Caki2 (cell line): ENCODE measurements at regions not wholly inside any gene's neighbourhood (a gene's known extent, or its start where the extent isn't known, plus 50 kb on each side); places are given as distances from the start of the nearest gene placed in this dataset.
"Not testable (repeated sequence)": the region's sequence is repeated elsewhere in the genome, so short reads cannot be mapped to it uniquely, and the experiment has no call there.

Experiments
- DNase-seq: peaks from one replicate; pipeline ENCODE4 v3.0.0-alpha.2; 2015; ENCODE audit warnings: low read depth
- in situ Hi-C: cut with HindIII; loops from 2 replicates; pipeline ENCODE4 v1.10.0; 2016; ENCODE audit warnings: low sequenced_read_pairs, low pct_unique_long_range_greater_than_20kb, mixed read lengths

- in situ Hi-C loops: no loop called here
- DNase-seq: no peak
These were observed 381.2 kb downstream of the GBE1 start for GRCh38 chr3:81380234-81380633.

- DNase-seq: no peak
- in situ Hi-C loops: no loop called here
These were observed 382.7 kb downstream of the GBE1 start for GRCh38 chr3:81378552-81379293.

DNA sequence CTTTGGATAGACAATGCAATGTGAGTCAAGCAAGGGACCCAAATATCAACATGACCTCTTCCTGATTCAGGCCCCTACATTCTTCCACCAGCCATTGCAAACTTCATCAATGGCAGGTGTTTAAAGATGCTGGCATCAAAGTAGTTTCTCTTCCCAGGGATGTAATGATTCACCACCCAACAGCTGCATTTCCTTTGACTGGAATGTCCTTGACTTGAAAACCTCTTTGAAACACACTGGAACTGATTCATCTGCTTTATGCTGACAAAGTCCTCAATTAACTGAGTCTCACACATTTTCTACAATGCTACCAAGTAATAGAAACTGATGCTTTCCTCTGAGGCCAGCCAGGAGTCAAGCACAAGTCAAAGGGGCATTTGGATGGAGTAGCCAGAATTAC is 385.5 kb downstream of the GBE1 start:
- no peak for DNase-seq
- in situ Hi-C loops: no loop called here

DNA sequence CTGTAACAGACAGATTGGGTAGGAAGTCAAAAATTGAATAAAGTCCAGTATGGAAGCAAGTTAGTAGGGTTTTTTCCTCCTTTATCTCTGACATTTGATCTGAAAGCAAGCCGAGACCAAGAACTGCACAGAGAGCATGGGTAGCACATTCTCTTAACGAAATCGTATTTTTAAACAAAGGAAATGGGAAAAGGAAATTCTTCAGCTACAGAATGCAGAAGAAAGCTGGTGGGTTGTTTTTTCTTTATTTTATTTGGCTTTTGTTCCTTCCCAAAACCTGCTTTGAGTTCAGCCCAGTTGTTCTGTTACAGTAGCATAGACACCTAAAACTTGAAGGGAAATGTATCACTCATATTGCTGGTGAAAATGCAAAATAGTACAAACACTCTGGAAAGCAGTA is 397.0 kb downstream of the GBE1 start:
- in situ Hi-C loops: no loop called here
- DNase-seq: no peak

- in situ Hi-C loops: no loop called here
- DNase-seq: no peak
These were observed 397.6 kb downstream of the GBE1 start for GRCh38 chr3:81363816-81364215.

DNA sequence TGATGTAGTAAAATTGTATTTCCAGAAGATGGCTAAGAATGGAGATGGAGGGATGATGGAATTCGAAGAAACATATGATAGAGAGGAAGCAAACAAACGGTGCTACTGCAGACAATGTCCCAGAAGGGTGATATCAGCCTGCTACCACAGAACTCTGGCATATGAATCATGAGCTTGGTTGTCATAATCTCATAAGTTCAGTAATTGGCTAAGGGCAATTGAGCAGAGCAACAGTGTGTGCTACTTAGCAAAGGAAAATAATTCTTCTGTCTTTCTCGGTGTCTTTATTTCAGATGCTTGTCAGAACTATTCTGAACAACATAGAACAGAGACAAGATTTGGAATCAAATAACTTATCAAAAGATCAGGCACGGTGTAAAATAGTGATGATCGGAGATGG is 407.3 kb downstream of the GBE1 start:
- in situ Hi-C loops: no loop called here
- no peak for DNase-seq

- in situ Hi-C loops: no loop called here
- peak; percentile 15 for DNase-seq
These were observed 408.6 kb downstream of the GBE1 start for GRCh38 chr3:81352867-81353266.

GRCh38 chr3:81349816-81350340 is 411.6 kb downstream of the GBE1 start:
- no peak for DNase-seq
- in situ Hi-C loops: no loop called here

DNA sequence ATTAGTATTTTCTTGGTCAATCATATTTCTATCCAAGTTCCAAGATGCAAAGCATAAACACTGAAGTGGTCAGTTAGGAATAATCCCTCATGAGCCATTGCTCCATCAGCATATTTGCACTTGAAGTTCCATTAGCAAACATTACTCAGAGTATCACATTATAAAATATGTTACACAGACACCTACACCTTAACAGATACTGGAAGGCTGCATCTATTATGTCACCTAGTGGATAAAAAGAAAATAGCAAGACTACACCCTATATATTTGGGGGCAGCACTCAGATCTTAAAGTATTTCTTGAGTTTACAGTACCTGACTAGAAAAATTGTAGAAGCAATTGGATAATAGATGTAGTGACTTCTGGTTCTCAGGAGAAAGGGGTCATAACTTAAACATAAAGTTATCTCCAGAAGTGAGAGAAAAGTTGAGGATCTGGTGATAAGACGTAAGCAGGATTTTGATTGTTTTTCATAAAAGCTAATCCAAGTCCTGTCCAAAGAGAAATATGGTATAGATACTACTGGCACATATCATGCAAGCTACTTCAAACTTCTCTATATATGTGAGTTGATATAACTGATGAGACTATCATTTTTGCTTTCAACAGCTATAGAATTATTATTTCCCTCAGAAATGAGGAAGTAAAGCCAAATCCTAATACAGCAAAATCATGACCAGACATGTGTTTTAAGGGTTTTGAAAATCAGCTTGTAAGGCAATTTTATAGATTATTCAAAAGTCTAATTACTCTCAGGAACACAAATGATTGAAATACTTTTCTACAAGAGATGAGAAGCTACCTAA is 422.2 kb downstream of the GBE1 start:
- in situ Hi-C loops: no loop called here
- peak; percentile 14 for DNase-seq

DNA sequence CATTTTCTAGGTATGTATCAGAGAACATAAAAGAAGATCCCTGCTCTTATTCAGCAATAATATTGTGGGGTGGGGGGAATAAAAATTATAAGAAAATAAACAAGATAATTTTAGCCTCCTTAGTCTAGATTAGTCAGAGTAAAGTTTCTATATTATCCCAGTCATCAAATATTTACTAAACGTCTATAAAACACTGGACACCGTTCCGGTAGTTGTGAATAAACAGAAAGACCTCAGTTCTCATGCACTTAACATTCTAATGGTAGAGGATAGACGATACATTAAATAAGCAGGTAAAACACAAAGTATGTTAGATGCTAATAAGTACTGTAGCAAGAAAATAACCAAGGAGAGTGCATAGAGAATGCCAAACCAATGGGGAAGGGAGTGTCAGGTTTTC is 425.0 kb downstream of the GBE1 start:
- in situ Hi-C loops: no loop called here
- DNase-seq: no peak

- DNase-seq, in situ Hi-C loops: not testable (repeated sequence)
These were observed 431.6 kb downstream of the GBE1 start for GRCh38 chr3:81329835-81330234.

- no peak for DNase-seq
- in situ Hi-C loops: no loop called here
These were observed 435.2 kb downstream of the GBE1 start for GRCh38 chr3:81326245-81326644.

- in situ Hi-C loops: no loop called here
- no peak for DNase-seq
These were observed 440.6 kb downstream of the GBE1 start for GRCh38 chr3:81320862-81321261.

DNA sequence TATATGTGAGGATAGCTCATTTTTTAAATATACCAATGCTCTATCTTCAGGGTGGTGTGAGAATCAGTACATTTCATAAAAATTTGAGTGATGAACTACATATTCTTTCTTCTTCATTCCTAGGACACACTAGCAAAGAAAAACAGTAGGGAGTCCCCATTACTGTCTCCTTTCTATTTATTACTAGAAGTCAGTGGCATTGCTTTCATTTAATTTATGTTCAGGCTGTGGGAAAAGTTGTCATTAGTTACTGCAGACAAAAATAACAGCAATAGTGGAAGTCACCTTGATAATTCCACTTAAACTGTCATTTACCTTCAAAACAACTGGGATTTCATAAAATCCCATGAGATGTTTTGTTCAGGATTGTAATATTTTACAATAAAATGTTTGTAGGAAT is 446.4 kb downstream of the GBE1 start:
- in situ Hi-C loops: no loop called here
- DNase-seq: no peak

- in situ Hi-C loops: no loop called here
These were observed 450.1 kb downstream of the GBE1 start for GRCh38 chr3:81311321-81311720.

DNA sequence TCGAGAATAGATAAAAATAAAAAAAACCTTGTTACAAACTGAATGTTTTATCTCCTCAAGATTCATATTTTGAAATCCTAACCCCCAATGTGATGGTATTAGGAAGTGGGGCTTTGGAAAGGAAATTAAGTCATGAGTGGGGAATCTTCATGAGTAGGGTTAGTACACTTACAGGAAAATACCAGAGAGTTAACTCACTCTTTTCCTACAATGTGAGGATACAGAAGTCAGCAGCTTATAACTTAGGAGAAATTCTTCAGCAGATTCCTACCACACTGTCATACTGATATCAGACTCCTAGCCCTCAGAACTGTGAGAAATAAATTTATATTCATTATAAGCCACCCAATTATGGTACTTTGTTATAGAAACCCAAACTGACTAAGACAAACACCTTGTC is 453.1 kb downstream of the GBE1 start:
- DNase-seq: no peak
- in situ Hi-C loops: no loop called here

More at GRCh38 chr3:81311321-81311720, 450.1 kb downstream of the GBE1 start:
- DNase-seq: no peak

DNA sequence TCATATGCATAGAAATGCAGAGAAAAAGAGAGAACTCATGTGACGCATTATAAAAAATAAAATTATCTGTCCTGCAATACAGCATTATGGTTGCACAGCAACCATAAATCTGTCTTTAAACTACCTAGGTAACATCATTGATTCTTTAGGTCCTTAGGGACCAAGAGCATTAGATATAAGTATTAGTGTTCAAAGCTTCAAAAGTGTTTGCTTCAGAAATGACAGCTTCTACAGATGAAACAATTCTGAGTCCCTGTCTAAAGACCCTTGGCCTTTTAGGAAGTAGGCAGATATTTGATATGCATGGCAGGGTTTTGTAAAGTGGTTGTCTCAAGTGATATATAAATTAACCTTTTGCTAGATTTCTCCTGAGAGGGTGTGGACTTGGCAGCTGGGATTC is 454.2 kb downstream of the GBE1 start:
- in situ Hi-C loops: no loop called here
- DNase-seq: no peak

DNA sequence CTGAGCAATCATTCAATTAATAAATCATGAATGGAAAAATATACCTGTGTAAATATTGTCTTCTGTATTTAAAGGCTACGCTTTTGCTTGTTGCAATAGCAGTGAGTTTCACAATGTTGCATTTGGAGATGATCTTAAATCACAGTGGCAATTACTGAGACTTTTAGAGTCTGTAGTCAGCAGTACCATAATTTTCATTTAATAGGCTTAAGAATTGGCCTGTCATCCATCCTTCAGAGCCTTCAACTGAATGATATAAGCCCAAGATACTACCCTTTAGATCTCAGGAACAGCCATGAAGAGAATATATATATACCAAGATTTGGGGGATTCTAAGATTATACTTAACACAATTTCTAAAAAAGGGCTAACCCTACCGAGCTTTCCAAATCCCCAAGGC is 458.1 kb downstream of the GBE1 start:
- in situ Hi-C loops: no loop called here

DNA sequence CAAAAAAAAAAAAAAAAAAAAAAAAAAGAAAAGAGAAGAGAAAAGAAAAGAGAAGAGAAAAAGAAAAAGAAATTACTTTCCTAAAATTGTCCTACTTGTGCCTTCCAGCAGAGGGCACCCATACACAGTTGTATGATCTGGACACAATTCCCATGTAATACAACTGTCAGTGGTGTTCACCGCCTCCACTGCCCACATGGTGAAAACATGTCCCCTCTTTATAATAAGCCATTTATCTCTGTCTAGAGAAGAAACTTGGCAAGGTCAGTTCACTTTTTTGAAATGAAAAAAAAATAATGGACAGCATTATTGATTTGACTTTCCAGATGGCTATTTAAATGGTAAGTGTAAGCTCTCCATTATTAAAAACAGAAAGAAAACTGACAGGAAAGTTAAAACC is 459.4 kb downstream of the GBE1 start:
- DNase-seq: peak; percentile 31
- in situ Hi-C loops: no loop called here

More for the DNA sequence above, 458.1 kb downstream of the GBE1 start:
- DNase-seq: no peak
